GM21526 (cell line): ENCODE measurements at regions not wholly inside any gene's neighbourhood (a gene's known extent, or its start where the extent isn't known, plus 50 kb on each side); places are given as distances from the start of the nearest gene placed in this dataset.

ENCODE experiments used
- ATAC-seq: cut with Tn5 transposase; IDR thresholded peaks from one replicate; pipeline ENCODE4 v1.9.1; 2021; ENCODE audit warnings: moderate library complexity; ENCODE audit not compliant: unreplicated experiment, low FRiP score

- ATAC-seq, result no peak
Observed at GRCh38 chr22:49046546-49047361, 780.9 kb downstream of the BRD1 start.

- no peak for ATAC-seq
Observed at GRCh38 chr22:49046000-49046545, 781.6 kb downstream of the BRD1 start.

- no peak for ATAC-seq
Observed at GRCh38 chr22:49045276-49045675, 782.4 kb downstream of the BRD1 start.

- no peak for ATAC-seq
Observed at GRCh38 chr22:49044776-49045175, 782.9 kb downstream of the BRD1 start.

GRCh38 chr22:49044091-49044490 is 783.6 kb downstream of the BRD1 start:
- no peak for ATAC-seq

- ATAC-seq, result no peak
Observed at GRCh38 chr22:49042877-49043859, 784.5 kb downstream of the BRD1 start.

GRCh38 chr22:49042066-49042465 is 785.6 kb downstream of the BRD1 start:
- ATAC-seq, result no peak

GRCh38 chr22:49040754-49041467 is 786.8 kb downstream of the BRD1 start:
- ATAC-seq, result no peak

GRCh38 chr22:49040111-49040510 is 787.6 kb downstream of the BRD1 start:
- ATAC-seq, result no peak

- ATAC-seq, result no peak
Observed at GRCh38 chr22:49039625-49040024, 788.0 kb downstream of the BRD1 start.

GRCh38 chr22:49037701-49038245 is 789.9 kb downstream of the BRD1 start:
- ATAC-seq, result no peak

GRCh38 chr22:49036513-49036912 is 791.2 kb downstream of the BRD1 start:
- ATAC-seq, result no peak

GRCh38 chr22:49035818-49036457 is 791.7 kb downstream of the BRD1 start:
- ATAC-seq, result no peak

GRCh38 chr22:49034836-49035817 is 792.5 kb downstream of the BRD1 start:
- ATAC-seq, result no peak

- no peak for ATAC-seq
Observed at GRCh38 chr22:49033616-49034015, 794.1 kb downstream of the BRD1 start.

GRCh38 chr22:49032821-49033220 is 794.9 kb downstream of the BRD1 start:
- ATAC-seq, result no peak

GRCh38 chr22:49031746-49032330 is 795.8 kb downstream of the BRD1 start:
- ATAC-seq, result no peak

GRCh38 chr22:49028111-49028510 is 799.6 kb downstream of the BRD1 start:
- no peak for ATAC-seq
